ENCODE measurements at regions not wholly inside any gene's neighbourhood (a gene's known extent, or its start where the extent isn't known, plus 50 kb on each side); places are given as distances from the start of the nearest gene placed in this dataset.

DNA sequence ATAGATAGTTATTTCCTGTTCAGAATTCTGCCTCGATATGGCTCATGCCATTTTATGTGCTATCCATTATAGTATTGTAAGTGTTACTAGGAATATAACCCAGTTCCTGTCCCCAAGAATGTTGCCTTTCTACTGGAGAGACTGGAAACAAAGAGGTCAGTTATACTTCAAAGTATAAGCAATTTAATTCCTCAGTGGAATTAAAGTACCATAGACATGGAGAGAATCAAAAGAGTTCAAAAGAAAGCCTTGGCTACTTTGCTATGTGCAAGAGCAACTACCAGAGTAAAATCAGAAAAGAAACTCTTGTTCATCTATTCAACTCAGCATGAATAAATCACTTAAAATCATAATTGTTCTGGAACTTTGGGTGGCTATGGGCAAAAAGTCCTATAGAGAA is 173.2 kb upstream of the EEA1 start (continued):
- TF ChIP-seq, protein P1, sequence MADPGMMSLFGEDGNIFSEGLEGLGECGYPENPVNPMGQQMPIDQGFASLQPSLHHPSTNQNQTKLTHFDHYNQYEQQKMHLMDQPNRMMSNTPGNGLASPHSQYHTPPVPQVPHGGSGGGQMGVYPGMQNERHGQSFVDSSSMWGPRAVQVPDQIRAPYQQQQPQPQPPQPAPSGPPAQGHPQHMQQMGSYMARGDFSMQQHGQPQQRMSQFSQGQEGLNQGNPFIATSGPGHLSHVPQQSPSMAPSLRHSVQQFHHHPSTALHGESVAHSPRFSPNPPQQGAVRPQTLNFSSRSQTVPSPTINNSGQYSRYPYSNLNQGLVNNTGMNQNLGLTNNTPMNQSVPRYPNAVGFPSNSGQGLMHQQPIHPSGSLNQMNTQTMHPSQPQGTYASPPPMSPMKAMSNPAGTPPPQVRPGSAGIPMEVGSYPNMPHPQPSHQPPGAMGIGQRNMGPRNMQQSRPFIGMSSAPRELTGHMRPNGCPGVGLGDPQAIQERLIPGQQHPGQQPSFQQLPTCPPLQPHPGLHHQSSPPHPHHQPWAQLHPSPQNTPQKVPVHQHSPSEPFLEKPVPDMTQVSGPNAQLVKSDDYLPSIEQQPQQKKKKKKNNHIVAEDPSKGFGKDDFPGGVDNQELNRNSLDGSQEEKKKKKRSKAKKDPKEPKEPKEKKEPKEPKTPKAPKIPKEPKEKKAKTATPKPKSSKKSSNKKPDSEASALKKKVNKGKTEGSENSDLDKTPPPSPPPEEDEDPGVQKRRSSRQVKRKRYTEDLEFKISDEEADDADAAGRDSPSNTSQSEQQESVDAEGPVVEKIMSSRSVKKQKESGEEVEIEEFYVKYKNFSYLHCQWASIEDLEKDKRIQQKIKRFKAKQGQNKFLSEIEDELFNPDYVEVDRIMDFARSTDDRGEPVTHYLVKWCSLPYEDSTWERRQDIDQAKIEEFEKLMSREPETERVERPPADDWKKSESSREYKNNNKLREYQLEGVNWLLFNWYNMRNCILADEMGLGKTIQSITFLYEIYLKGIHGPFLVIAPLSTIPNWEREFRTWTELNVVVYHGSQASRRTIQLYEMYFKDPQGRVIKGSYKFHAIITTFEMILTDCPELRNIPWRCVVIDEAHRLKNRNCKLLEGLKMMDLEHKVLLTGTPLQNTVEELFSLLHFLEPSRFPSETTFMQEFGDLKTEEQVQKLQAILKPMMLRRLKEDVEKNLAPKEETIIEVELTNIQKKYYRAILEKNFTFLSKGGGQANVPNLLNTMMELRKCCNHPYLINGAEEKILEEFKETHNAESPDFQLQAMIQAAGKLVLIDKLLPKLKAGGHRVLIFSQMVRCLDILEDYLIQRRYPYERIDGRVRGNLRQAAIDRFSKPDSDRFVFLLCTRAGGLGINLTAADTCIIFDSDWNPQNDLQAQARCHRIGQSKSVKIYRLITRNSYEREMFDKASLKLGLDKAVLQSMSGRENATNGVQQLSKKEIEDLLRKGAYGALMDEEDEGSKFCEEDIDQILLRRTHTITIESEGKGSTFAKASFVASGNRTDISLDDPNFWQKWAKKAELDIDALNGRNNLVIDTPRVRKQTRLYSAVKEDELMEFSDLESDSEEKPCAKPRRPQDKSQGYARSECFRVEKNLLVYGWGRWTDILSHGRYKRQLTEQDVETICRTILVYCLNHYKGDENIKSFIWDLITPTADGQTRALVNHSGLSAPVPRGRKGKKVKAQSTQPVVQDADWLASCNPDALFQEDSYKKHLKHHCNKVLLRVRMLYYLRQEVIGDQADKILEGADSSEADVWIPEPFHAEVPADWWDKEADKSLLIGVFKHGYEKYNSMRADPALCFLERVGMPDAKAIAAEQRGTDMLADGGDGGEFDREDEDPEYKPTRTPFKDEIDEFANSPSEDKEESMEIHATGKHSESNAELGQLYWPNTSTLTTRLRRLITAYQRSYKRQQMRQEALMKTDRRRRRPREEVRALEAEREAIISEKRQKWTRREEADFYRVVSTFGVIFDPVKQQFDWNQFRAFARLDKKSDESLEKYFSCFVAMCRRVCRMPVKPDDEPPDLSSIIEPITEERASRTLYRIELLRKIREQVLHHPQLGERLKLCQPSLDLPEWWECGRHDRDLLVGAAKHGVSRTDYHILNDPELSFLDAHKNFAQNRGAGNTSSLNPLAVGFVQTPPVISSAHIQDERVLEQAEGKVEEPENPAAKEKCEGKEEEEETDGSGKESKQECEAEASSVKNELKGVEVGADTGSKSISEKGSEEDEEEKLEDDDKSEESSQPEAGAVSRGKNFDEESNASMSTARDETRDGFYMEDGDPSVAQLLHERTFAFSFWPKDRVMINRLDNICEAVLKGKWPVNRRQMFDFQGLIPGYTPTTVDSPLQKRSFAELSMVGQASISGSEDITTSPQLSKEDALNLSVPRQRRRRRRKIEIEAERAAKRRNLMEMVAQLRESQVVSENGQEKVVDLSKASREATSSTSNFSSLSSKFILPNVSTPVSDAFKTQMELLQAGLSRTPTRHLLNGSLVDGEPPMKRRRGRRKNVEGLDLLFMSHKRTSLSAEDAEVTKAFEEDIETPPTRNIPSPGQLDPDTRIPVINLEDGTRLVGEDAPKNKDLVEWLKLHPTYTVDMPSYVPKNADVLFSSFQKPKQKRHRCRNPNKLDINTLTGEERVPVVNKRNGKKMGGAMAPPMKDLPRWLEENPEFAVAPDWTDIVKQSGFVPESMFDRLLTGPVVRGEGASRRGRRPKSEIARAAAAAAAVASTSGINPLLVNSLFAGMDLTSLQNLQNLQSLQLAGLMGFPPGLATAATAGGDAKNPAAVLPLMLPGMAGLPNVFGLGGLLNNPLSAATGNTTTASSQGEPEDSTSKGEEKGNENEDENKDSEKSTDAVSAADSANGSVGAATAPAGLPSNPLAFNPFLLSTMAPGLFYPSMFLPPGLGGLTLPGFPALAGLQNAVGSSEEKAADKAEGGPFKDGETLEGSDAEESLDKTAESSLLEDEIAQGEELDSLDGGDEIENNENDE (IDR thresholded peaks at IDR 0.05; ENCODE audit: insufficient replicate concordance, low read length), result no peak
- no peak for TF ChIP-seq RAD21 (IDR thresholded peaks at IDR 0.05 in 1 of 2, conservative IDR thresholded peaks at IDR 0.05 in 1 of 2; ENCODE audit: low read depth in 2 of 2, low read length in 2 of 2)
- no peak for TF ChIP-seq SP2 (IDR thresholded peaks at IDR 0.05; ENCODE audit: low read length)
- TF ChIP-seq PHF8 (conservative IDR thresholded peaks at IDR 0.05; ENCODE audit: low read depth, low read length), result no peak
- TF ChIP-seq YY1 (IDR thresholded peaks at IDR 0.05; ENCODE audit: low read depth, low read length), result no peak
- TF ChIP-seq, protein P2, sequence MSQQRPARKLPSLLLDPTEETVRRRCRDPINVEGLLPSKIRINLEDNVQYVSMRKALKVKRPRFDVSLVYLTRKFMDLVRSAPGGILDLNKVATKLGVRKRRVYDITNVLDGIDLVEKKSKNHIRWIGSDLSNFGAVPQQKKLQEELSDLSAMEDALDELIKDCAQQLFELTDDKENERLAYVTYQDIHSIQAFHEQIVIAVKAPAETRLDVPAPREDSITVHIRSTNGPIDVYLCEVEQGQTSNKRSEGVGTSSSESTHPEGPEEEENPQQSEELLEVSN (IDR thresholded peaks at IDR 0.05), result no peak
- no peak for TF ChIP-seq POLR2A (IDR thresholded peaks at IDR 0.05; ENCODE audit: control extremely low read depth in 1 of 2, low read depth in 2 of 2, low read length in 2 of 2)

Measured in H1 (cell line).